ENCODE measurements at regions not wholly inside any gene's neighbourhood (a gene's known extent, or its start where the extent isn't known, plus 50 kb on each side); places are given as distances from the start of the nearest gene placed in this dataset.
A peak's percentile ranks its signal among the peaks of the same experiment; 100 is the strongest.

DNA sequence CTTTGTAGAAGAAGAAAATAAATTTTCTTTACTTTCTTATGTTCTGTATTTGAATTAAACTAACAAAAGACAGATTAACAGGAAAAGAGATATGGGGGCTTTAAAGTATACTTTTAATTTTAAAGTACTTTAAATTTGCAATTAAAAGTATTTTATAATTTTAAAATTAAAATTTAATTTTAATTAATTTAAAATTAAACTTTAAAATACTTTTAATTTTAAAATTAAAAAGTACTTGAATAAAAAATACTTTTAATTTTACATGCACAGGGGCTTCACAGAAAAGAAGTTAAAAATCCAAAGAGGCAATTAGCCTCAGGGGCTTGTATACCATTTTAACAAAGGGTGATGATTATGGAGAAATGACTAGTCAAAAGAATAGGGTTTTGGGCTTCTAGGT, 420.5 kb upstream of the TGFBR2 start:
- ATAC-seq (no peak), DNase-seq (ENCODE audit: low spot score) (no peak)
- TF ChIP-seq FOXP1 (CRISPR knock-in tag; IDR thresholded peaks at IDR 0.05; ENCODE audit: borderline replicate concordance), result no peak
- peak; percentile 91 for TF ChIP-seq HMGA2 (CRISPR knock-in tag; IDR thresholded peaks at IDR 0.05)
- Mint-ChIP-seq H3K36me3 (no peaks in the 10 kb centered on the region), H3K4me3 (no peak overlapping the region), H3K4me1 (peaks cover 7% of the 10 kb centered on the region), H3K9me3 (no peaks in the 10 kb centered on the region), H3K27ac (no peak overlapping the region), H3K27me3 (ENCODE audit: low read depth) (no peaks in the 10 kb centered on the region)
- POLR2A ChIA-PET, result interaction anchor here (0.7 kb wide), 1 partner anchor 99 kb away, joined by 3 read pairs; no protein-coding TSS in a partner anchor
- CTCF ChIA-PET, result interaction anchor here (0.7 kb wide), 1 partner anchor 101 kb away, joined by 3 read pairs; no protein-coding TSS in a partner anchor

DNA sequence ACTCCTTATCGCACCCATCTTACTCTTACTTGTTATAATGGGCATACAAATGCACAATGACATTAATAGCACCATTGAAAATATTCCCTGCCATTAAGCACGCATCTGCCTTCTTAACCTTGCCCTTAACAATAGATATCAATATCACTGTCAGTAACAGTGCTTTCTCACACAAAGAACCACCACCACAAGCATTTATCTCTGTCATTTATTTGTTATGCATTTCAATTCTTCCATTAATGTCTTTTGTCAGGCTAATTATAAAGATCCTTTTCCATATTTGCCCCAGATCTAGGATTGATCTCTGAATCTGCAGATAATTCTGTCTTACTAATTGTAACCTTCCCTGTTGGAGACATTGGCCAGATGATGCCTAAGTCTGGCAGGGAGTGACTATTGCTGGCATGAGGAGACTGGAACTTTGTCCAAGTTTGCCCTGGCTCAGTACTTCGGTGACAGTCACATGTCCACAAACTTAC, 419.6 kb upstream of the TGFBR2 start:
- POLR2A ChIA-PET, result interaction anchor here (0.7 kb wide), 1 partner anchor 100 kb away, joined by 3 read pairs; no protein-coding TSS in a partner anchor

DNA sequence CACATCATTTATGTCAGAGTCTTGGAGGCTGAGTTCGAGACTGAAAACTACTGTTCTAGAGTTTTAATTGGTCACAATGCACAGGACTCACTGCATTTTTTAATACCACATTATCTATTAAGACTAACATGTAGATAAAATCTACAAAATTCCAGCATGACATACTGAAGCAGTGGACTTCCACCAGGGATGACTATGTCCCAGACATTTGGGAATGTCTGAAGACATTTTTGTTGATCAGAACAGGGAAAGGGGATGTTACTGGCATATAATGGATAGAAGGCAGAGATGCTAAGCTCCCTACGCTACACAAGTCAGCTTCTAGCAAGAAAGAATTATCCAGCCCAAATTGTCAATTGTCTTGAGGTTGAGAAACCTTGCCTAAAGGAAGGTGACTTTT, 419.0 kb upstream of the TGFBR2 start:
- ATAC-seq, result no peak
- no peaks in the 10 kb centered on the region for H3K9me3 Mint-ChIP-seq
- ChIA-PET CTCF (no interaction called here), POLR2A (no interaction called here)
- no peak overlapping the region for H3K4me3 Mint-ChIP-seq
- H3K27me3 Mint-ChIP-seq (ENCODE audit: low read depth), result no peaks in the 10 kb centered on the region
- H3K27ac Mint-ChIP-seq, result no peak overlapping the region
- no peaks in the 10 kb centered on the region for H3K36me3 Mint-ChIP-seq
- DNase-seq (ENCODE audit: low spot score), result no peak
- peaks cover 7% of the 10 kb centered on the region for H3K4me1 Mint-ChIP-seq
- no peak for TF ChIP-seq MXD4 (CRISPR knock-in tag; IDR thresholded peaks at IDR 0.05; ENCODE audit: borderline replicate concordance)
- TF ChIP-seq, protein P1, sequence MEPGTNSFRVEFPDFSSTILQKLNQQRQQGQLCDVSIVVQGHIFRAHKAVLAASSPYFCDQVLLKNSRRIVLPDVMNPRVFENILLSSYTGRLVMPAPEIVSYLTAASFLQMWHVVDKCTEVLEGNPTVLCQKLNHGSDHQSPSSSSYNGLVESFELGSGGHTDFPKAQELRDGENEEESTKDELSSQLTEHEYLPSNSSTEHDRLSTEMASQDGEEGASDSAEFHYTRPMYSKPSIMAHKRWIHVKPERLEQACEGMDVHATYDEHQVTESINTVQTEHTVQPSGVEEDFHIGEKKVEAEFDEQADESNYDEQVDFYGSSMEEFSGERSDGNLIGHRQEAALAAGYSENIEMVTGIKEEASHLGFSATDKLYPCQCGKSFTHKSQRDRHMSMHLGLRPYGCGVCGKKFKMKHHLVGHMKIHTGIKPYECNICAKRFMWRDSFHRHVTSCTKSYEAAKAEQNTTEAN (CRISPR knock-in tag; IDR thresholded peaks at IDR 0.05), result no peak
- TF ChIP-seq, protein P2, sequence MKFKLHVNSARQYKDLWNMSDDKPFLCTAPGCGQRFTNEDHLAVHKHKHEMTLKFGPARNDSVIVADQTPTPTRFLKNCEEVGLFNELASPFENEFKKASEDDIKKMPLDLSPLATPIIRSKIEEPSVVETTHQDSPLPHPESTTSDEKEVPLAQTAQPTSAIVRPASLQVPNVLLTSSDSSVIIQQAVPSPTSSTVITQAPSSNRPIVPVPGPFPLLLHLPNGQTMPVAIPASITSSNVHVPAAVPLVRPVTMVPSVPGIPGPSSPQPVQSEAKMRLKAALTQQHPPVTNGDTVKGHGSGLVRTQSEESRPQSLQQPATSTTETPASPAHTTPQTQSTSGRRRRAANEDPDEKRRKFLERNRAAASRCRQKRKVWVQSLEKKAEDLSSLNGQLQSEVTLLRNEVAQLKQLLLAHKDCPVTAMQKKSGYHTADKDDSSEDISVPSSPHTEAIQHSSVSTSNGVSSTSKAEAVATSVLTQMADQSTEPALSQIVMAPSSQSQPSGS (CRISPR knock-in tag; IDR thresholded peaks at IDR 0.05; ENCODE audit: borderline replicate concordance, low read depth), result no peak
- TF ChIP-seq EMX1 (CRISPR knock-in tag; IDR thresholded peaks at IDR 0.05), result no peak
- no peak for TF ChIP-seq SMAD3 (CRISPR knock-in tag; IDR thresholded peaks at IDR 0.05; ENCODE audit: borderline replicate concordance)
- TF ChIP-seq NFE2L1 (CRISPR knock-in tag; IDR thresholded peaks at IDR 0.05), result no peak
- no peak for TF ChIP-seq ZNF416 (CRISPR knock-in tag; IDR thresholded peaks at IDR 0.05)
- TF ChIP-seq, protein P3, sequence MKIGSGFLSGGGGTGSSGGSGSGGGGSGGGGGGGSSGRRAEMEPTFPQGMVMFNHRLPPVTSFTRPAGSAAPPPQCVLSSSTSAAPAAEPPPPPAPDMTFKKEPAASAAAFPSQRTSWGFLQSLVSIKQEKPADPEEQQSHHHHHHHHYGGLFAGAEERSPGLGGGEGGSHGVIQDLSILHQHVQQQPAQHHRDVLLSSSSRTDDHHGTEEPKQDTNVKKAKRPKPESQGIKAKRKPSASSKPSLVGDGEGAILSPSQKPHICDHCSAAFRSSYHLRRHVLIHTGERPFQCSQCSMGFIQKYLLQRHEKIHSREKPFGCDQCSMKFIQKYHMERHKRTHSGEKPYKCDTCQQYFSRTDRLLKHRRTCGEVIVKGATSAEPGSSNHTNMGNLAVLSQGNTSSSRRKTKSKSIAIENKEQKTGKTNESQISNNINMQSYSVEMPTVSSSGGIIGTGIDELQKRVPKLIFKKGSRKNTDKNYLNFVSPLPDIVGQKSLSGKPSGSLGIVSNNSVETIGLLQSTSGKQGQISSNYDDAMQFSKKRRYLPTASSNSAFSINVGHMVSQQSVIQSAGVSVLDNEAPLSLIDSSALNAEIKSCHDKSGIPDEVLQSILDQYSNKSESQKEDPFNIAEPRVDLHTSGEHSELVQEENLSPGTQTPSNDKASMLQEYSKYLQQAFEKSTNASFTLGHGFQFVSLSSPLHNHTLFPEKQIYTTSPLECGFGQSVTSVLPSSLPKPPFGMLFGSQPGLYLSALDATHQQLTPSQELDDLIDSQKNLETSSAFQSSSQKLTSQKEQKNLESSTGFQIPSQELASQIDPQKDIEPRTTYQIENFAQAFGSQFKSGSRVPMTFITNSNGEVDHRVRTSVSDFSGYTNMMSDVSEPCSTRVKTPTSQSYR (CRISPR knock-in tag; IDR thresholded peaks at IDR 0.05), result no peak
- TF ChIP-seq, protein P4, sequence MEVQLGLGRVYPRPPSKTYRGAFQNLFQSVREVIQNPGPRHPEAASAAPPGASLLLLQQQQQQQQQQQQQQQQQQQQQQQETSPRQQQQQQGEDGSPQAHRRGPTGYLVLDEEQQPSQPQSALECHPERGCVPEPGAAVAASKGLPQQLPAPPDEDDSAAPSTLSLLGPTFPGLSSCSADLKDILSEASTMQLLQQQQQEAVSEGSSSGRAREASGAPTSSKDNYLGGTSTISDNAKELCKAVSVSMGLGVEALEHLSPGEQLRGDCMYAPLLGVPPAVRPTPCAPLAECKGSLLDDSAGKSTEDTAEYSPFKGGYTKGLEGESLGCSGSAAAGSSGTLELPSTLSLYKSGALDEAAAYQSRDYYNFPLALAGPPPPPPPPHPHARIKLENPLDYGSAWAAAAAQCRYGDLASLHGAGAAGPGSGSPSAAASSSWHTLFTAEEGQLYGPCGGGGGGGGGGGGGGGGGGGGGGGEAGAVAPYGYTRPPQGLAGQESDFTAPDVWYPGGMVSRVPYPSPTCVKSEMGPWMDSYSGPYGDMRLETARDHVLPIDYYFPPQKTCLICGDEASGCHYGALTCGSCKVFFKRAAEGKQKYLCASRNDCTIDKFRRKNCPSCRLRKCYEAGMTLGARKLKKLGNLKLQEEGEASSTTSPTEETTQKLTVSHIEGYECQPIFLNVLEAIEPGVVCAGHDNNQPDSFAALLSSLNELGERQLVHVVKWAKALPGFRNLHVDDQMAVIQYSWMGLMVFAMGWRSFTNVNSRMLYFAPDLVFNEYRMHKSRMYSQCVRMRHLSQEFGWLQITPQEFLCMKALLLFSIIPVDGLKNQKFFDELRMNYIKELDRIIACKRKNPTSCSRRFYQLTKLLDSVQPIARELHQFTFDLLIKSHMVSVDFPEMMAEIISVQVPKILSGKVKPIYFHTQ (CRISPR knock-in tag; IDR thresholded peaks at IDR 0.05), result no peak

More for the DNA sequence above, 419.6 kb upstream of the TGFBR2 start:
- Mint-ChIP-seq H3K4me3 (no peak overlapping the region), H3K27ac (no peak overlapping the region), H3K36me3 (no peaks in the 10 kb centered on the region), H3K27me3 (ENCODE audit: low read depth) (no peaks in the 10 kb centered on the region), H3K4me1 (peaks cover 7% of the 10 kb centered on the region), H3K9me3 (no peaks in the 10 kb centered on the region)
- DNase-seq (ENCODE audit: low spot score), result no peak
- no peak for ATAC-seq
- CTCF ChIA-PET, result interaction anchor here (0.7 kb wide), 1 partner anchor 102 kb away, joined by 3 read pairs; no protein-coding TSS in a partner anchor
- TF ChIP-seq, protein P5, sequence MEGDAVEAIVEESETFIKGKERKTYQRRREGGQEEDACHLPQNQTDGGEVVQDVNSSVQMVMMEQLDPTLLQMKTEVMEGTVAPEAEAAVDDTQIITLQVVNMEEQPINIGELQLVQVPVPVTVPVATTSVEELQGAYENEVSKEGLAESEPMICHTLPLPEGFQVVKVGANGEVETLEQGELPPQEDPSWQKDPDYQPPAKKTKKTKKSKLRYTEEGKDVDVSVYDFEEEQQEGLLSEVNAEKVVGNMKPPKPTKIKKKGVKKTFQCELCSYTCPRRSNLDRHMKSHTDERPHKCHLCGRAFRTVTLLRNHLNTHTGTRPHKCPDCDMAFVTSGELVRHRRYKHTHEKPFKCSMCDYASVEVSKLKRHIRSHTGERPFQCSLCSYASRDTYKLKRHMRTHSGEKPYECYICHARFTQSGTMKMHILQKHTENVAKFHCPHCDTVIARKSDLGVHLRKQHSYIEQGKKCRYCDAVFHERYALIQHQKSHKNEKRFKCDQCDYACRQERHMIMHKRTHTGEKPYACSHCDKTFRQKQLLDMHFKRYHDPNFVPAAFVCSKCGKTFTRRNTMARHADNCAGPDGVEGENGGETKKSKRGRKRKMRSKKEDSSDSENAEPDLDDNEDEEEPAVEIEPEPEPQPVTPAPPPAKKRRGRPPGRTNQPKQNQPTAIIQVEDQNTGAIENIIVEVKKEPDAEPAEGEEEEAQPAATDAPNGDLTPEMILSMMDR (IDR thresholded peaks at IDR 0.05), result no peak
- TF ChIP-seq NFE2L1 (CRISPR knock-in tag; IDR thresholded peaks at IDR 0.05) (no peak), SMAD4 (CRISPR knock-in tag; IDR thresholded peaks at IDR 0.05) (no peak), KAT7 (CRISPR knock-in tag; IDR thresholded peaks at IDR 0.05; ENCODE audit: borderline replicate concordance) (no peak), SOX15 (CRISPR knock-in tag; IDR thresholded peaks at IDR 0.05) (no peak), JUN (CRISPR knock-in tag; IDR thresholded peaks at IDR 0.05) (no peak), TEAD1 (CRISPR knock-in tag; IDR thresholded peaks at IDR 0.05) (no peak), FOXK1 (CRISPR knock-in tag; IDR thresholded peaks at IDR 0.05) (no peak)
- TF ChIP-seq, protein P1 (CRISPR knock-in tag; IDR thresholded peaks at IDR 0.05), result no peak
- TF ChIP-seq, protein P6, sequence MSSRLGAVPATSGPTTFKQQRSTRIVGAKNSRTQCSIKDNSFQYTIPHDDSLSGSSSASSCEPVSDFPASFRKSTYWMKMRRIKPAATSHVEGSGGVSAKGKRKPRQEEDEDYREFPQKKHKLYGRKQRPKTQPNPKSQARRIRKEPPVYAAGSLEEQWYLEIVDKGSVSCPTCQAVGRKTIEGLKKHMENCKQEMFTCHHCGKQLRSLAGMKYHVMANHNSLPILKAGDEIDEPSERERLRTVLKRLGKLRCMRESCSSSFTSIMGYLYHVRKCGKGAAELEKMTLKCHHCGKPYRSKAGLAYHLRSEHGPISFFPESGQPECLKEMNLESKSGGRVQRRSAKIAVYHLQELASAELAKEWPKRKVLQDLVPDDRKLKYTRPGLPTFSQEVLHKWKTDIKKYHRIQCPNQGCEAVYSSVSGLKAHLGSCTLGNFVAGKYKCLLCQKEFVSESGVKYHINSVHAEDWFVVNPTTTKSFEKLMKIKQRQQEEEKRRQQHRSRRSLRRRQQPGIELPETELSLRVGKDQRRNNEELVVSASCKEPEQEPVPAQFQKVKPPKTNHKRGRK (CRISPR knock-in tag; IDR thresholded peaks at IDR 0.05; ENCODE audit: borderline replicate concordance), result no peak
